HCT116 (cell line): ENCODE measurements at regions not wholly inside any gene's neighbourhood (a gene's known extent, or its start where the extent isn't known, plus 50 kb on each side); places are given as distances from the start of the nearest gene placed in this dataset.

ENCODE experiments used
- ATAC-seq: fragments of 200-7000 bp; cut with Tn5 transposase; 2 replicates; pipeline ENCODE4 v1.9.1; 2020; ENCODE audit warnings: mild to moderate bottlenecking, moderate library complexity
- BruUV-seq: library from RNA; stranded (reverse); fragments of 400-500 nt; replicated peaks from 2 replicates; lab custom pipeline; 2021; lab: Mats Ljungman, UMichigan
- CTCF ChIA-PET: fragments of 300-600 bp; sonication (Branson Sonifier 250); formaldehyde crosslinking; loops from one replicate; lab custom pipeline; 2021; ENCODE audit warnings: antibody characterized with exemption; lab: Charles Lee
- POLR2A ChIA-PET: fragments of 300-600, 350-600 bp; sonication (Branson Sonifier 250); formaldehyde crosslinking; loops from one replicate; lab custom pipeline; 2021; ENCODE audit warnings: antibody characterized with exemption; lab: Charles Lee
- RAD21 ChIA-PET, 2 experiments: fragments of 300-600 bp; sonication (Branson Sonifier 250); formaldehyde crosslinking; loops; one replicate each; lab custom pipeline; 2023; ENCODE audit warnings: low total read pairs in 2 of 2; ENCODE audit not compliant: uncharacterized antibody in 2 of 2, unreplicated experiment in 2 of 2, low non-redundant PET in 1 of 2; lab: Charles Lee
- DNase-seq: peaks from one replicate; pipeline ENCODE4 v3.0.0-alpha.2; 2010; ENCODE audit warnings: low read depth, low spot score
- H2AFZ ChIP-seq: fragments of 200-600 bp; shearing (Covaris generic), sonication (generic); 2 replicates; pipeline ENCODE4 v1.6.1; 2017; ENCODE audit warnings: low read depth, mixed run types, mixed read lengths, antibody characterized with exemption, low read length; ENCODE audit not compliant: poor library complexity, severe bottlenecking
- H3K27ac ChIP-seq: 2 replicates; pipeline ENCODE4 v1.5.1; 2012; ENCODE audit warnings: low read depth, low read length
- H3K27me3 ChIP-seq: fragments of 200-600 bp; sonication (generic); 2 replicates; pipeline ENCODE4 v1.6.1; 2016; ENCODE audit warnings: mixed run types, low read length, mixed read lengths; ENCODE audit not compliant: insufficient read depth
- H3K36me3 ChIP-seq, 2 experiments: fragments of 200-500 bp in 1 of 2; fragments of 200-600 bp in 1 of 2; sonication (Bioruptor generic) in 1 of 2; sonication (generic) in 1 of 2; 2 replicates each; pipeline versions ENCODE4 v1.5.1 to v1.6.1; 2014 to 2016; ENCODE audit warnings: low read length in 2 of 2, inconsistent platforms in 1 of 2, mixed read lengths in 1 of 2, mixed run types in 1 of 2; ENCODE audit not compliant: insufficient read depth in 2 of 2, control insufficient read depth in 1 of 2
- H3K4me1 ChIP-seq, 2 experiments: fragments of 200-600 bp in 1 of 2; sonication (generic) in 1 of 2; 2 replicates each; pipeline versions ENCODE4 v1.5.1 to v1.6.1; 2012 to 2017; ENCODE audit warnings: low read length in 2 of 2, inconsistent platforms in 1 of 2, mild to moderate bottlenecking in 1 of 2, mixed read lengths in 1 of 2, mixed run types in 1 of 2, moderate library complexity in 1 of 2; ENCODE audit not compliant: insufficient read depth in 2 of 2, control insufficient read depth in 1 of 2
- H3K4me2 ChIP-seq: fragments of 200-600 bp; sonication (generic); 2 replicates; pipeline ENCODE4 v1.6.1; 2017; ENCODE audit warnings: mixed run types, low read length, mixed read lengths
- H3K4me3 ChIP-seq, 2 experiments: fragments of 200-600 bp in 1 of 2; sonication (generic) in 1 of 2; replicated peaks in 1 of 2; 2 replicates each; pipeline ENCODE4 v1.5.1; 2011 to 2016; ENCODE audit warnings: low read length in 2 of 2, control low read depth in 1 of 2, low read depth in 1 of 2, mild to moderate bottlenecking in 1 of 2, mixed read lengths in 1 of 2, mixed run types in 1 of 2
- H3K79me2 ChIP-seq: fragments of 200-600 bp; sonication (generic); 2 replicates; pipeline ENCODE4 v1.6.1; 2017; ENCODE audit warnings: mild to moderate bottlenecking, mixed run types, low read length, moderate library complexity, mixed read lengths; ENCODE audit not compliant: insufficient read depth
- H3K9ac ChIP-seq: fragments of 200-600 bp; sonication (generic); 2 replicates; pipeline ENCODE4 v1.6.1; 2016; ENCODE audit warnings: low read length, mixed read lengths
- H3K9me2 ChIP-seq: fragments of 200-600 bp; sonication (generic), shearing (Covaris generic); 2 replicates; pipeline ENCODE4 v1.6.1; 2017; ENCODE audit warnings: mixed run types, mild to moderate bottlenecking, moderate library complexity; ENCODE audit not compliant: insufficient read depth
- H3K9me3 ChIP-seq, 2 experiments: fragments of 200-500 bp in 1 of 2; fragments of 200-600 bp in 1 of 2; sonication (Bioruptor generic) in 1 of 2; sonication (generic) in 1 of 2; 2 replicates each; pipeline ENCODE4 v1.6.1; 2014 to 2017; ENCODE audit warnings: low read length in 2 of 2, mixed read lengths in 2 of 2, inconsistent platforms in 1 of 2, low read depth in 1 of 2, mild to moderate bottlenecking in 1 of 2, mixed run types in 1 of 2, moderate library complexity in 1 of 2; ENCODE audit not compliant: control insufficient read depth in 1 of 2, insufficient read depth in 1 of 2
- H4K20me1 ChIP-seq: fragments of 200-600 bp; sonication (generic), shearing (Covaris generic); 2 replicates; pipeline ENCODE4 v1.6.1; 2017; ENCODE audit warnings: mixed run types, mild to moderate bottlenecking, moderate library complexity; ENCODE audit not compliant: insufficient read depth
- ATF3 ChIP-seq: IDR thresholded peaks from 2 replicates; pipeline ENCODE4 v1.6.1; 2012
- CBX3 ChIP-seq: IDR thresholded peaks from 2 replicates; pipeline ENCODE4 v1.6.1; 2012; ENCODE audit warnings: low read depth
- CEBPB ChIP-seq: IDR thresholded peaks from 2 replicates; pipeline ENCODE4 v1.6.1; 2012; ENCODE audit warnings: low read depth
- ELF1 ChIP-seq: IDR thresholded peaks from 2 replicates; pipeline ENCODE4 v1.6.1; 2012; ENCODE audit warnings: low read depth, borderline replicate concordance
- JUND ChIP-seq: IDR thresholded peaks from 2 replicates; pipeline ENCODE4 v1.6.1; 2012
- POLR2A ChIP-seq: IDR thresholded peaks from 2 replicates; pipeline ENCODE4 v1.7.0; 2011; ENCODE audit warnings: borderline replicate concordance; ENCODE audit not compliant: insufficient read depth, insufficient read length; ENCODE audit errors: extremely low read depth
- TCF7L2 ChIP-seq: IDR thresholded peaks from 2 replicates; pipeline ENCODE4 v1.7.0; 2011; ENCODE audit warnings: borderline replicate concordance, inconsistent platforms; ENCODE audit not compliant: insufficient read depth, insufficient read length; ENCODE audit errors: extremely low read depth
- ZNF274 ChIP-seq: fragments of 200-500 bp; sonication (Bioruptor generic); IDR thresholded peaks from 2 replicates; pipeline ENCODE4 v1.6.1; 2014; ENCODE audit warnings: mild to moderate bottlenecking, low read depth, low read length, inconsistent platforms
- intact Hi-C: fragments of 100-400 bp; cut with micrococcal nuclease; formaldehyde crosslinking; loops from 2 replicates; pipeline ENCODE4 v1.10.0; 2022
- TF ChIP-seq, protein P1 (sequence below), 3 experiments: fragments of 200-600 bp in 1 of 3; sonication (generic) in 1 of 3; IDR thresholded peaks in 2 of 3; conservative IDR thresholded peaks in 1 of 3; 2 replicates each; pipeline ENCODE4 v1.5.1; 2012 to 2017; ENCODE audit warnings: low read depth in 2 of 3, low read length in 2 of 3, antibody characterized with exemption in 1 of 3, borderline replicate concordance in 1 of 3, control low read depth in 1 of 3, mild to moderate bottlenecking in 1 of 3, mixed read lengths in 1 of 3, mixed run types in 1 of 3, moderate library complexity in 1 of 3; ENCODE audit not compliant: insufficient read depth in 1 of 3

GRCh38 chr2:41527525-41528323 lies 520.1 kb upstream of the PKDCC start:
- ChIA-PET POLR2A (no interaction called here), CTCF (no interaction called here), RAD21 (no interaction called here)
- Histone ChIP-seq H3K4me3 (no peak overlapping the region), H3K9ac (no peak overlapping the region), H3K4me2 (no peak overlapping the region), H3K9me3 (no peaks in the 10 kb centered on the region; a peak in 1 of 4 replicates), H4K20me1 (no peaks in the 10 kb centered on the region), H3K27me3 (no peaks in the 10 kb centered on the region), H2AFZ (no peak overlapping the region), H3K27ac (no peak overlapping the region), H3K4me1 (no peaks in the 10 kb centered on the region), H3K79me2 (no peaks in the 10 kb centered on the region), H3K9me2 (no peaks in the 10 kb centered on the region), H3K36me3 (no peaks in the 10 kb centered on the region)
- no peak for DNase-seq
- no TSS peak for BruUV-seq
- TF ChIP-seq, protein P1, sequence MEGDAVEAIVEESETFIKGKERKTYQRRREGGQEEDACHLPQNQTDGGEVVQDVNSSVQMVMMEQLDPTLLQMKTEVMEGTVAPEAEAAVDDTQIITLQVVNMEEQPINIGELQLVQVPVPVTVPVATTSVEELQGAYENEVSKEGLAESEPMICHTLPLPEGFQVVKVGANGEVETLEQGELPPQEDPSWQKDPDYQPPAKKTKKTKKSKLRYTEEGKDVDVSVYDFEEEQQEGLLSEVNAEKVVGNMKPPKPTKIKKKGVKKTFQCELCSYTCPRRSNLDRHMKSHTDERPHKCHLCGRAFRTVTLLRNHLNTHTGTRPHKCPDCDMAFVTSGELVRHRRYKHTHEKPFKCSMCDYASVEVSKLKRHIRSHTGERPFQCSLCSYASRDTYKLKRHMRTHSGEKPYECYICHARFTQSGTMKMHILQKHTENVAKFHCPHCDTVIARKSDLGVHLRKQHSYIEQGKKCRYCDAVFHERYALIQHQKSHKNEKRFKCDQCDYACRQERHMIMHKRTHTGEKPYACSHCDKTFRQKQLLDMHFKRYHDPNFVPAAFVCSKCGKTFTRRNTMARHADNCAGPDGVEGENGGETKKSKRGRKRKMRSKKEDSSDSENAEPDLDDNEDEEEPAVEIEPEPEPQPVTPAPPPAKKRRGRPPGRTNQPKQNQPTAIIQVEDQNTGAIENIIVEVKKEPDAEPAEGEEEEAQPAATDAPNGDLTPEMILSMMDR (IDR thresholded peaks at IDR 0.05 in 2 of 3, conservative IDR thresholded peaks at IDR 0.05 in 1 of 3; ENCODE audit: borderline replicate concordance in 1 of 3, insufficient read depth in 1 of 3, low read depth in 2 of 3, low read length in 2 of 3), result no peak
- no peak for TF ChIP-seq POLR2A
- TF ChIP-seq CEBPB, result no peak
- TF ChIP-seq ELF1, result no peak
- no peak for TF ChIP-seq JUND
- TF ChIP-seq ZNF274, result no peak
- TF ChIP-seq ATF3, result no peak
- TF ChIP-seq TCF7L2, result no peak
- TF ChIP-seq CBX3, result no peak
- ATAC-seq, result no peak
- intact Hi-C loops, result no loop called here
